HUDEP-2 (cell line): ENCODE measurements at regions not wholly inside any gene's neighbourhood (a gene's known extent, or its start where the extent isn't known, plus 50 kb on each side); places are given as distances from the start of the nearest gene placed in this dataset.

ENCODE experiments used
- DNase-seq, 76 experiments: peaks; one replicate each; lab custom pipeline; 2025; ENCODE audit not compliant: unreplicated experiment in 76 of 76; lab: John Stamatoyannopoulos, UW

DNA sequence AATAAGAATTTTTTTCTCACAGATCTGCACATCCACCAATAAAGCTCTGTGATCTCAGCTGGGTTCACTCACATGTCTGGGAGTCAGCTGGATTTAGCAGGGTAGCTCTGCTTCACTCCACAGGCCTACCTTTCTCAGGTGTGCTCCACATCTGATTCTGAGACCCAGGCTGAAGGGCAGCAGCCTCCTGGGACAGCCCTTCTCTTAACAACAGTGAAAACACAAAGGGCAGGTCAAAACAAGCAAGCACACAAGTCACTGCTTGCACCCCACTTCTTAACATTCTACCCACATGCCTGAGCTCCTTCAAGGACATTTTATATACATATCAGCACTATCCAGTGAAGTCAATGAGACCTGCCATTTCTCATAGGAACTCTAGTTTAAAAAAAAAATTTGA lies 96.0 kb upstream of the MAP3K4 start:
- no peak for DNase-seq

DNA sequence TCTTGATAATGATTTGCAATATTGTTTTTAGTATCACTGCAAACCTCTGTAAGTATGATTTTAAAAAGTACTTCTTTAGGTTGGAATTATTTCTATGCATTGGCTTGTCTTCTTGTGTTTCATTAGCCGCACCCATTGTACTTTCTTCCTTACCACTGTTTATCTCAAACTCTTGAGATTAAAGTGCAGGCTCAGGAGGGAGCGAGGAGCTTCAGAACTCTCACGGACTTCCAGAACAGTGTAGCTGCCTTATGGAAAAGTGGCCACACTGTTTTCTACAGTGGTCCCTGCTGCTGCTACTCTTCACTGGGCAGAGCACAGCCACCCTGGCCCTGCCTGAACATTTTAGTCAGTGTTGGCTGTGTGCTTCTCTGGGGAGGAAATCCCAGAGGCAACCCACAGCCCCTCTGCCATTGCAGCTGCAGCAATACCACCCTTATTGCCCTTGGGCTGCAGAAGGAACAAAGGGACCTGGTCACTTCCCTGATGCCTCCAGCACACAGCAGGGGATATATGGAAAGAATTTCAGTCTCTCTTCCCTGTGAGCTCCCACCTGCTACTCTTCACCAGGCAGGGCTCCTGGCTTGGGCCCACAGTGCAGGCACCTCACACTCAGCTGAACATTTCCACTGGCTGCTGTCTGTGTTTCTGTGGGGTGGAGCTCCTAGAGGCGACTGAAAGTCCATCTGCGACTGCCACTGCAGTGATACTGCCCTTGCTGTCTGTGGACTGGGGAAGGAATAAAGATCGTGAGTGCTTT lies 91.7 kb upstream of the MAP3K4 start:
- no peak for DNase-seq

DNA sequence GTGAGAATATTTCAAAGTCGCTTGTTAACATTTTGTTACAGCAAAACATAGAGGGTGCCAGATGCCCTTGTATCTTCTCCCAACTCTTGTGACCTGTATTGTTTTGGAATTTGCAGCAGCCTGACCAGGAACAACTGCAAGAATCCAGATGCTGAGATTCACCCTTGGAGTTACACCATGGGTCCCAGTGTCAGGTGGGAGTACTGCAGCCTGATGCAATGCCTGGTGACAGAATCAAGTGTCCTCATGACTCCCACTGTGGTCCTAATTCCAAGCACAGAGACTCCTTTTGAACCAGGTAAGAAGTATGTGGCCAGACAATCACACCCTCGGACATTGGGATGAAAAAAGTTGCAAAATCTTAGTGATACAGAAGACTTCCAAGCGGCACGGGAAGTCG lies 79.6 kb upstream of the MAP3K4 start:
- no peak for DNase-seq

DNA sequence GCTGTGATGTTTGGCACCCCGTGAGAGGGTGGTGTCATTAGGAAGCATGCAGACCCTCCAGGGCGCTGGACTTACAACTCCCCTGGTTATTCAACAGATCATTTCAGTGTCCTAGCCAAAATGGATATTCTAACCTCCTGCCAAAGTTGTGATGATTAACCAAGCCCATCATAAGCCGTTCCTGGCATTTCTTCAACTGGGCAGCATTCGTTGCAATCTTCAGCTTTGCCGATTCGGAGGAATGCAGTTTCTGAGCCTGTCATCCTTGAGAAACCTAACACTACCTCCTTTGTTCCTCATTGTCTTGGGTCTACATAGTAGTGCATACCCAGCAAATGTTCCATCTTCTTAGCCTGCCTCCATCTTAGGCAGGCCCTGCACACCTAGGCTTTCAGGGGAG lies 79.2 kb upstream of the MAP3K4 start:
- DNase-seq: no peak

DNA sequence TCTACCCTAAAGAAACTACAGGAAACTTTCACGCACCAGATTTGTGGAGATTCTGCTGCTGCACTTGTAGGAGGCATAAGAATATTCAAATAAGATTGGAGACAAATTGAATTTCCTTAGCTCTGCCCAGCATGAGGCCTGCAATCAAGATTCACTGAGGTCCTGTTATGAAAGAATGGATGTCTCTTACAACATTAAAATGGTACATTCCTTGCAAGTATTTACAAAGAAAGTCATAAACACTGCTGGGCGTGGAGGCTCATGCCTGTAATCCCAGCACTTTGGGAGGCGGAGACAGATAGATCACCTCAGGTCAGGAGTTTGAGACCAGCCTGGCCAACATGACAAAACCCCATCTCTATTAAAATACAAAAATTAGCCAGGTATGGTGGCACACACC lies 74.0 kb upstream of the MAP3K4 start:
- no peak for DNase-seq

DNA sequence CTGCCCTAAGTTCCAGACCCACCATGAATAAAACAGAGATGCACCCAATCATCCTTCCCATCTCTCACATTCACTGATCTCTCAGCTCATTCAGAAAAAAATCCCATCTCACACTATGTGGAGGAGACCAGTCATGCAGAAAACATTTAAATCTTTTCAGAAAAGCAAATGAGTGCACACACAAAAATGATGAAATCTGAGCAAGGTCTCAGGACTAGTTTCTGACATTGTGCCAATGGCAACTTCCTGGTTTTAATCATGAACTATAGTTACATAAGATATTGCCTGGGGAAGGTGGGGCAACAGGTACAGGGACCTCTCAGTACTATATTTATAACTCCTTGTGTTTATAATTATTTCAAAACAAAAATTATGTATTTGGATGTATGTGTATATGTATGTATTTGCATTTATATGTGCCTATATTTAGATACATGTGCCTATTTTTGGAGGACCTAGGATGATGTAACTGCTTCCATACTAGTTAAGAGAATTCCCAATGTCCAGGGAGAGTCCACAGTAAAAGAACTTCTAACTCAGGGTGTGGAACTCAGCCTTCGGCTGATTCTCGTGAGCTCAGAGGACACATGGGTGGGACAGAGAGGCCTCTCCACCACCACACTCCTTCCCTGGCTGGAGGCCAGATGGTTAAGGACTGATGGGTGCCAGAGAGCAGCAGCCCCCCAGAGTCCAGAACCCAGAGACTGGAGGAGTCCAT lies 71.7 kb upstream of the MAP3K4 start:
- no peak for DNase-seq

DNA sequence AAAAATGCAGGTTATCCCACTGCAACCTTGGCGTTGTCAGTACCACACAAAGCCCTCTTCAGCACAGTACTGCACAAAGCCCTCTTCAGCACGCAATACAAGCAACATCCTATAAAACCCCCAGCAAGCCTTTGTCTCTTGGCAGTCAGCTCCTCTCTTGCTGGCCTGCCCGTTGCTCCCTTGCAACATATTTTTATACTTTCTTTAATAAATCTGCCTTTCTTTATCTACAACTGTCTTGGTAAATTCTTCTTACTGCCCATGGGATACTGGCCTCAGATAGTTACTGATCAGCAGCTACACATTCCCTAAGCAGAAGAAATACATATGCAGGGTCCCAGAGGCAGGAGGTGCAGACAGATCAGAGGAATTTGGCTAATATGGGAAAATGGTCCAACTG lies 70.5 kb upstream of the MAP3K4 start:
- no peak for DNase-seq

DNA sequence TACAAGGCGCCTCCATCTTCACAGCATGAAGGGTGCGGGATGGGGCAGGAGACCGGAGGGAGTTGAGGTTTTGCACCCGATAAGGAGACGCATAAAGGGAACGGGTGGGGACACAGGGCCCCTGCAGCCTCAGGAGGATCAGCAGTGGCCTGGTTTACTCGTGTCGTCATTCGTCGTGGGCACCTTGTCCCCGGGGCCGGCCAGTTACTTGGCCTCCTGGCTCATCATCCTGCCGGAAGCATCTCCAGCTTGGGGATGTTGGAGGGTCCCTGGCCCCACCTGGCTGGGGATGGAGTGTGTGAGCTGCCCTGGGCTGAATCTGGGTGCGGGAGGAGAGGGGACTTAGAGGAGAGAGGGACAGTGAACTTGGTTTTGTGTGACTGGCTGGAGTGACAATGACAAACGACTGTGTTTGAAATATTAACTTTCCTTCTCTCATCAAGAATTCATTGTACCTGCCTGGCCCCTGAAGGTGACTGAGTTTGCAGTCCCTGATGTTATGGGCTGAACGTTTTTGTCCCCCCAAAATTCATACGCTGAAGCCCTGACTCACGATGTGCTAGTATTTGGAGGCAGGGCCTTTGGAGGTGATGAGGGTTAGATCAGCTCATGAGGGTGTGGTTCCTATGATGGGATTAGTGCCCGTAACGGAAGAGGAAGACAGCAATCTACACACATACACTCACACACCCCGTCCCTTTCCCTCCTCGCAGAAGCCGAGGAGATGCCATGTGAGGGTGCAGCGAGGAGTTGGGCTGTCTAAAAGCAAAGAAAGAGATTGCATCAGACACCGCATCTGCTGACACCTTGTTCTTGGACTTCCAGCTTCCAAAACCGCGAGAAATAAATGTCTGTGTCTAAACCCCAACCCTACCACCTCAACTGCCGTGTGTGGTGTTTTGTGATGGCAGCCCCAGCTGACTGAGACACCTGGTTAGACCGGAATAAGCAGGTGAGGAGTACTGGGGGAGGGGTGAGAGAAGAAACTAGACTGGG lies 65.0 kb upstream of the MAP3K4 start:
- DNase-seq: no peak

DNA sequence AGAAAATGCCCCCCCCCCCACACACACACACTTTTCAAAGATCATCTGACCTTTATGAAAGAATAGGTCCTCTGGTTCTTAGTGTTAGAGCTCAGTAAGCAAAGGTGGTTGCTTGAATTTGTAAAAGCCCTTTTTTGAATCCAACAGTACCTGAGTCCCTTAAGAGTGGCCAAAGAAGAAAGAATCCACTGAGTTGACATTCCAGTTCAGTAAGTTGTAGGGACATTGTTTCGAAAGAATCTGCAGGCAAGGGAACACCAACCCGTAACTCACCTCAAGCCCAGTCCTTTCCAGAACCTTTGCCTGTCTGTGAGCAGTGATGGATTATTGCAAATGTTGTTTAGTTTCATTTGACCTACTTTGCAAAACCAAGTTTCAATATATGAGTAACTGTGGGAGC lies 64.2 kb upstream of the MAP3K4 start:
- DNase-seq: no peak

DNA sequence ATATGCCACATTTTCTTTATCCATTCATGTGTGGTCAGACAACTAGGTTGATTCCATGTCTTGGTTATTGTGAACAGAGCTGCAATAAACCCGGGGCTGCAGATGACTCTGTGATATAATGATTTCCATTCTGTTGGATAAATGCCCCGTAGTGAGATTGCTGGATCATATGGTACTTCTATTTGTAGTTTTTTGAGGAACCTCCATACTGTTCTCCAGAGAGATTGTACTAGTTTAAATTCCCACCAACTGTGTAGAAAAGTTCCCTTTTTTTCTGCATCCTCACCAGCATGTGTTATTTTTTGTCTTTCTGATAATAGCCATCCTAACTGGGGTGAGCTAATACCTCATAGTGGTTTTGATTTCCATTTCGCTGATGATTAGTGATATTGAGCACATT lies 62.2 kb upstream of the MAP3K4 start:
- no peak for DNase-seq

DNA sequence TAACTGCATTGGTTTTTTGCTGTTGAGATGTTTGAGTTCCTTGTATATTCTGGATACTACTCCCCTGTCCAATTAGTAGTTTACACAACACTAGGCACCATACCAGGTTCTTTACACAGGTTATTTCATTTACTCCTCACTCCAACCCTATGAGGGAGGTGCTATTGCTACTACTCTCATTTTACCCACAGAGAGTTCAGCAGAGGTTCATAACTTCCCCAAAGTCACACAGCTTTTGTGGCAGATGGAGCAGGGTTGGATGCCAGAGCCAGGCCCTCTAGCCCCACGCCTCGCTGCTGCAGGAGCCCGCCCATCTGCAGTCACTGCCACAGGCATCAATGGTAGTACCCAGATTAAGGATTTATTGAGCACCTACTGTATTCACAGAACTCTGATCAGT lies 61.7 kb upstream of the MAP3K4 start:
- DNase-seq: no peak

DNA sequence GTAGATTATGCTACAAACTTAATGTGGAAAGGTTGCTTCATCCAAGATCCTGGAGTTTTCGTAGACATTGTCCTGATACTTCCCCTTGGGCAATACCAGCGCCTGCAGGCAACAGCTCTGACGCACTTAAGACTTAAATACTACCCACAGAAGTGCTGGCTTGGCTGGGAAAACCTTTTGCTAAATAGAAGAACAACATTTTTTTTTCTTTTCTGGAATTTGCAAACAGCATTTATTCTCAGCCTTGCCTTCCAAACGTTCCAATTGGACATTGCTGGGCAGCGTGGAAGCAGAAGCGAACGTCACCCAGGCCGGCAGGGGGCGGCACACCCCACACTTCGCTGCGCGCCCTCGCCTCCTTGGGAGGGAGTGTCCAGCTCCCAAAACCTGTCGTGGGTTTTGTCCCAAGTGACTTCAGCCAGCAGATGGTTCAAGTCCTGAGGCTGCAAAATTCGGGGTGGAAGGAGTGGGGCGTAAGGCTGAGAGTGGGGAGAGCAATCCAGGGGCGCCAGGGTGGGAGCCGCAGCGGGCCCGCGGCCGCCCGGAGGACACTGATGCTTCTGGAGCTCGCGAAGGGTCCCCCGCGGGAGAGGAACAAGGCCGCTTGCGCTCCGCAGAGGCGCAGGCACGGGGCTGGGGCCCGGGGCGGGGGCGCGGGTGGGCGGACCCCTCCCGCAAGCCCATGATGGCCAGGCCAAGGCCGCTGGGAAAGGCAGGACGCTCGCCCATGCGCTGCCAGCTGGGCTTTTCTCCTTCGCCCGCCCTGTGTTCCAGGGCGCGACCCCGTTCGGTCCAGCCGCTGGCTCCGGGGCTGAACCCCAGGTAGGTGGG lies 60.8 kb upstream of the MAP3K4 start:
- peak in 54 of 76 experiments; percentile 18 to 80 (median 54) for DNase-seq

DNA sequence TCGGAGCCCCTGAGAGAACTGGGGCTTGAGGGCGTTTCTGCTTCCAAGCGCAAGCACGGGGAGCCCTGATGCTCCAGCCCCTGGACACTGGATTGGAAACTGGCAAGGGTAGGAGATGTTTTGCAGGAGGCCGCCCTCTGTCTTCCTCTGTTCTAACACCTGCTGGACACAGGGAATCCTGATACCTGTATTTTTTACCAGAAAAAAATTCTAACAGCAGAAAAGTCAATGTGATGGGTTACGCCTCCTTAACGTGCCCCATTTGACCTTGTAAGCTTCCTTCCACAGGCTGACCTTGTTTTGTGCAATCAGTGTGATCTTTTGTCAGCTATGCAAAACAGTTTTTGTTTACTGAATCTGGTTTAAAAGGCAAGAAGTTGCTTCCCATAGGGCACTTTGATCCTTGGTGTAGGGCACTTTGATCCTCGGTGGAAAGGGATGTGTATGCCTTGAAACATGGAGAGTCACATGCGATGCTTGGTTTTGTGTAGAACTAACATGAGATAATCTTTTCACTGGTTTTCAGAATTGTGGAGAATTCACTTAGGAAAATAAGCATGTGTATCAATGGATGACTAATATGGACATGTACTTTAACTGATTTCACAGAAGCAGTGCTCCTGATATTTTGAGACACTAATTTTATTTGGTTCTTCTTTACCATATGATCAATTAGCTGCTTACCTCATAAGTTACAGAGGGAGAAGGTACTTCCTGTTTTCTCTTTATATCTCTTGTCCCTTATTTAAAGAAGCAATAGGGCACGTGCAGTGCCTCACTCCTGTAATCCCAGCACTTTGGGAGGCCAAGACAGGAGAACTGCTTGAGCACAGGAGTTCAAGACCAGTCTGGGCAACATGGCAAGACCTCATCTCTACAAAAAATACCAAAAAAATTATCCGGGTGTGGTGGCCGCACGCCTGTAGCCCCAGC lies 59.9 kb upstream of the MAP3K4 start:
- DNase-seq: no peak

DNA sequence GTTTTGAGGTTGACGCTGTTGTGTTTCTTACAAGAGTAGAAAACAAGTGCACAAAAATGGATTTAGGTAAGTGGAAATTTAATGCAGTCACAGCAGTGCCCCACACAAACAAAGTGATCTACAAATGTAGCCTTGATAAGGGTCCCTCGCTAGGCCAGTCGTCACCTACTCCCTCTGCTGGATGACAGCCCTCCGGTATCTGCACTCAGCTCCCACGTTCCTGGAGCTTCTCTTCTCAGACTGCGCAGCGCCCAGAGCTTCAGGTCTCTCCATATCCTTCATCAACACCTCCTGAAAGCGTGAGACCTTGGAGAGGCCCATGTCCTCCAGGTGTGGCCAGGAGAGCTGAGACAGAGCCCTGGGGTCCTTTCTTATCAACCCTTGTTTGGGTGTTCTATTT lies 58.3 kb upstream of the MAP3K4 start:
- DNase-seq: peak in 2 of 76 experiments; percentile 25

DNA sequence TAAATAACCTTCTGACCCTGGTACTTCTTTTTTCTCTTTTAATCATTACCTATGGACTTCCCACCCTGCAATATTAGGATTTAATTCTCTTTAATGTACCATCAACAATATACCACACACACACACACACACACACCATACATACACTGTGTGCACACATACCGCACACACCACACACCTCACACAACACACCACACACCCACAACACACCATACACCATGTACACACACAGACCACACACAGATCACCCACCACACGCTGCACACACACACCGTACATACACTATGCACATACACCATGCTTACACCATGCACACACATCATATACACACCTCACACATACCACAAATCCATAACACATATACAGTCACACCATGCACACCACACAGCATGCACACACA lies 57.4 kb upstream of the MAP3K4 start:
- DNase-seq: no peak

DNA sequence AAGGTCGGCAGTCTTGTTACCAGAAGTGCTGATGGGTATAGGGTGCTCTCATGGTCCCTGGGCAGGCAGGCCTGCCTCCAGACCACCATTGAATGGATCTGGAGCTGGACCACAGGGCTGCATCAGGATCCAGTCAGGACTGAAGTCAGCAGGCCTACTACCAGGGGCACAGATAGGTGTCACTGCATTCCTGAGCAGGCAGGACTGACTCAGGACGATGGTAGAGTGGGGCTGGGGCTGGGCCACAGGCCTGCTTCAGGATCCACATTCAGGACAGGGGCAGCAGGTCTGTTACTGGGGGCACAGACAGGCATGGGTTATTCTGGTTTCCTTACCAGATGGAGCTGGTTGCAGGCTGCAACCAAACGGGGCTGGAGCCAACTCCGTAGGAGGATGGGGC lies 51.4 kb upstream of the MAP3K4 start:
- DNase-seq: no peak
